LoVo (cell line): ENCODE measurements at regions not wholly inside any gene's neighbourhood (a gene's known extent, or its start where the extent isn't known, plus 50 kb on each side); places are given as distances from the start of the nearest gene placed in this dataset.

Source experiments
- DNase-seq: peaks from one replicate; pipeline ENCODE4 v3.0.0-alpha.2; 2016; ENCODE audit warnings: low spot score

DNA sequence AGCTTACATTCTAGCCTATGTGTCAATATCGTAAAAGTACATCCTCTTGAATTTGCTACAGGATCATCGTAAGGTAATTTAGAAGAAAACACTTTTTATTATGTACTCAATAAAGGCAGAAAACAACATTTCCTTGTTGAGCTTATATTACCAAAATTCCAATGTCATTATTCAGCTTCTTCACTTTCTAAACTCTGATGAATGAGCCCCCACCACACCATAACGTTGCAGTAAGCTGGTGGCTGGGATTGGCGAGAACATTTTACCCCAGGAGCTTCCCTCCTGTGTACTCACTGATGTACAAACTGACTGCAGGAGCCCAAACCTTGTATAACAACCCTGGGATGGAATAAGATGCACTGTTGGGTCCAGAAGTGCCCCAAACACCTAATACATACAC lies 238.1 kb upstream of the MARCKS start:
- DNase-seq, result peak; percentile 9

- DNase-seq, result no peak
Observed at GRCh38 chr6:113620386-113620785, 236.8 kb upstream of the MARCKS start.

DNA sequence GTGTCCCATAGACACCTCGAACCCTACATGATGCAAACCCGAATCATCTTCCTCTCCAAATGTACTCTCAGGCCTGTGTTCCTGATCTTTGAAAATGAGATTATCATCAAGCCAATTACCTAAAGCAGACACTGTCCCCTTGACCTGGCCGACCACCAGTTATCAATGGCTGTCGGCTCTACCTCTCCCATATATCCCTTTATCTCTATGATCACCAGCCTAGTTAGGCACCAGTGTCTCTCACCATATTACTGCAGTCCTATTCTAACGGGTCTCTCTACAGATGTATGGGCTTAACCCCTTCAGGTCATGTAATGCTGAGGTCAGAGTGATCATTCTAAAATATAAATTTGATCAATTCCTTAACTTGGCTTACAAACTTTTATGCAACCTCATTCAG lies 234.9 kb upstream of the MARCKS start:
- no peak for DNase-seq

GRCh38 chr6:113623129-113623528 lies 234.0 kb upstream of the MARCKS start:
- no peak for DNase-seq

DNA sequence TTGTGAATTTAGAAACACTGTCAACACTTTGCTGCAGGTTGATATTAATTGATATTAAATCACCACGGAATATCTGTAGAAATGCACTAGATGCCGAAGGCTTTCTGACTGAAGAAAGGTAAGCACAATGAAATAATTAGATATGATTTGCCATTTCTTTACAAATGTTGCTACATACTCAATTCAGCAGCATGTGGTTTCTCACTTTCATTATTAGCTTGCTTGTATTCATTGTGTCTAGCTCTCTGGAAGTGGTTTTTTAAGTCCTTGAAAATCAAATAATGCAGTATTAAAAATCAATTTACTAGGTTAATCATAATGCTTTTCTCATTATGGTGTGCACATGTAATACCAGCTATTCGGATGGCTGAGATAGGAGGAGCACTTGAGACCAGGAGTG lies 231.3 kb upstream of the MARCKS start:
- DNase-seq, result no peak

GRCh38 chr6:113626475-113626874 lies 230.7 kb upstream of the MARCKS start:
- no peak for DNase-seq

DNA sequence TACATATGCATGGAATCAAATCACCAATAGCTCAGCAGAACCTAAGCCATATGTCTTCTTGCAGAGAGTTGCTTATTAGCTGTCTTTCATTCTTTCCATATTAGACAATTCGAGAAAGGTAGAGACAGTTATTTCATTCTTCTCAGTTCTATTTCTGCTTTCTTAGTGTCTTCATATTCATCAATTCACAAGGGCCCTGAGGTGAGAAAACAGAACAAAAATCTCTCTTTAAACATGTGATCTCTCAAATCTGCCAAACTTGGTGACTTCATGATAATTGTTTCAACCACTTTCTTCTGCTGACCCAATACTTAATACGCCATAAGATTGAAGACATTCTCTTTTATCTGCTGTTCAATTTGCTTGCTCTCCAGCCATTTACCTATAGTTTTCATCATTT lies 229.7 kb upstream of the MARCKS start:
- no peak for DNase-seq

DNA sequence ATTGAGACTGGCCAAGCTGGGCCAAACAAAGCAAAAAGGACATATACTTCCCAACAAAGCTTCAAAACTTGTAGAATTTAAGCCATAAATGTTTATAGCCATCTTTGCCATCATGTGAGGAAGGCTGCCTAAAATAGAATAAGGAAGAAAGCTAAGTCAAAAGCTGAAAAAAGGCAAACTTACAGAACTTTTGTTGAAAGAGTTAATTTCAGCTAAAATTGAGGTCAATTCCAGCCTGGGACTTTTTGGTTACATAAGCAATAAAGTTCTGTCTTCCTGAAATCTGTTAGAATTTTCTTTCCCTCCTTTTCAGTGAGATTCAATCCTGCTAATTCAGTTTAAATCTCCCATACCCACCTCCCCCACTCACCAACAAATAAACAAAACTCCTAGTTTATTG lies 227.9 kb upstream of the MARCKS start:
- DNase-seq, result no peak

DNA sequence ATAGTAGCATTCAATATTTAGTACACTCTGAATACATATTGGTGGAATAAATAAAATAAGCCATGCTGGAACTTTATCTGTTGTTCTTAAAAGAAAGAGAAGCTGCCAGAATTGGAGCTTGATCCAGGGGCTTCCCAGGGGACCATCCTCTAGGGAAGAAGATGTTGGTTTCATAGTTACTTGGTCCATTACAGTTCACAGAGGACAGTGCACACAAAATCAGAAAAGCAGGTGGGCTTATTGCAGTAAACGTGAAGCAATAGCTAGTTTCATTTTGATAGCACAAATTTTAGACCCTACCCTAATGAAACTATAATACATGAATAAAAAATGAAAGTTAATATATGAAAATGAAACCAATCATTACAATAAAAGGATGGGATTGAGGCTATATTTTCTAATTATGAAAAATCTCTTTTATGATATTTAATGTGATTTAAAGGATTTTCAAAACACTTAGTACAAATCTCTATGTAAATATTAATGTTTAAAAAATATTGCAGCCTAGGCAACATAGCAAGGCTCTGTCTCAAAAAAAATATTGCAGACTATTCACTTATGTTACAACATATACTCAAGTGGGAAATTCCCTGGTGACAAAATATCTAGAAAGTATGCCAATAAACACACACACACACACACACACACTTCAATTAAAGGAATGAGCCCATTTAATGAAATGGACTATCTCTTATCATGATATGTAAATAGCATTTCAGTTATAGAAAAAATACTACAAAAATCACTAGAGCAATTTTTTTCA lies 227.0 kb upstream of the MARCKS start:
- no peak for DNase-seq

- no peak for DNase-seq
Observed at GRCh38 chr6:113630738-113631535, 226.2 kb upstream of the MARCKS start.

GRCh38 chr6:113631666-113632065 lies 225.5 kb upstream of the MARCKS start:
- DNase-seq, result no peak

- peak; percentile 74 for DNase-seq
Observed at GRCh38 chr6:113632220-113632864, 224.8 kb upstream of the MARCKS start.

DNA sequence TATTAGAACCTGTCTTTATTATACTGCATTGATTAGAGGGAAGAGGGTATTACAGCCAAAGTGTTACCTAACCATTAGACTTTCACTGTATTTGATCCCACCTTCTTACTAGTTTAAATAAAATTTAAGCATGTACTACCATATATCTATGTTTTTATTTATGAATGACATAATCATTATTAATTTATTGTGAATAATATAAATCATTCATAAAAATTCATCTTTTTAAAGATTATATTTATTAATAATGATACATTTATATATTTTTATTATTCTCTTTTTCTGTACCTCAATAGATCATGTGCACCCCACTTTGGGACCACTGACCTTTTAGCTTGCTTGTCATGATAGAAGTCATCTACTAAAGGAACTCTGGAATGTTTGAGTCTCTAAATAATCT lies 223.5 kb upstream of the MARCKS start:
- DNase-seq, result no peak

DNA sequence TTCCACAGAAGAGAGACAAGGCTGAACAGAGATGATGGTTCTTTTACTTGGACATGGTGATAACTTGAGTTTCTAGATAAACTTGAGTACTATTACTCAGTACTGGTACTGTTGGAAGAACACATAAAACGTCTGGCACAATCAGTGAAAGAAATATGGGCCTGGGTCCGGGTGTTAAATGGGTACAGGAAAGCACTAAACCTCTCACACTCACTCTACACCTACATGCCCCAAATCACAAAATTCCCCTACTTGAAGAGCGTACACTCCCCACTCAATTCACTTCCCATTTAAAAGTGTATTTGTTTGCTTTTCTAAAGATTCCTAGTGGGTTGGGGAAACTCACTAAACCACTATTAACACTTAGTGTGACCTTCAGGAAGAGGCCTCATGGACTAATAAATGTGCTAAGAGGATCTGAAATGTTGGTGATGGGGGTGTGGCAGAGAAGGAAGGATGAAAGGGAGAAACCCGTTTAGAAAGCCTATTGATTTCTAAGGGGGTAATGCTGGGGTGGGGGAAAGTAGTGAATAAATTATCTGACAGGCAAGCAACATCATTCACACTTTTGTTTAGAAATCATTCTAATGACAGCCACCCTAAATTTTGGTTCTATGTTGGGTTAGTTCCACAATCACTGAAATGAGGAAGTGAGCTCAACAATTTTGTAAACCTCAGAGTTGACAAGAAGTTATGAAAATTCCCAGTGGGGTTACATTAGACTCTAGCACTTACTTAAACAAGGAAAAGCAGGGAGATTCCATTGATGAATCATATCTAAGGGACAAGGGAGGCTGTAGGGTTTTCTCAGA lies 222.6 kb upstream of the MARCKS start:
- no peak for DNase-seq

DNA sequence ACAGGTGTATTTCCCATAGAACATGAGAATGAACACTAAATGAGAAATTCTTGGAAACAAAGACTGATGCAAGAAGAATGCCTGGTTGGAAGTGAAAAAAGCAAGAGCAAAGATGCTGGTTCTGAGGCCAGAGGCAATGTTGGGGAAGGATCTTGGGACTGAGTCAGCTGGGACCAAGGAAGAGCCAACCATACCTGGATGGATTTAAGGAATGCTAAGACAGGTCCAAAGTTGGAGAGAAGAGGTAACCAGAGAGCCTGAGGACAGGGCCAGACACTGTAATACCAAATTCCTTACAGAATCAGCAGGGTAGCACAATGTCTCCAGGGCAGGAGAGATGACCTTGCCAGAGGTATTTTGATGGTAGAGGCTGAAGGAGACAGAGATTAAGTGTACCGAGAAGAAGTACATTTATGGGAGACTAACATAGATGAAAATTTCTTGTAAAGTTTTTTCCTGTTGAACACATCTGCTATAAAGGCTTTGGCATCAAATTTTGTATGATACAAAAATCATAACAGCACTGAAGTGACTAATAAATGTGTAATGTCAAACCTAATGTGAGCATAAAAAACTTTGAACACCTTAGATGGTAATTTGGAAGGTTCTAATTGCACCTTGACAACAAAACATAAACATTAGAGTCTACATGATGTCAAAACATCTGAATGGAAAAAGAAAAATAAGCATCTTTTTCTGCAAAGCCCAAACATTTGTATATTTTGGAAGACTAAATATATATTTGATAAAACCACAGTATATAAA lies 221.7 kb upstream of the MARCKS start:
- DNase-seq, result no peak

GRCh38 chr6:113636357-113636824 lies 220.8 kb upstream of the MARCKS start:
- no peak for DNase-seq

DNA sequence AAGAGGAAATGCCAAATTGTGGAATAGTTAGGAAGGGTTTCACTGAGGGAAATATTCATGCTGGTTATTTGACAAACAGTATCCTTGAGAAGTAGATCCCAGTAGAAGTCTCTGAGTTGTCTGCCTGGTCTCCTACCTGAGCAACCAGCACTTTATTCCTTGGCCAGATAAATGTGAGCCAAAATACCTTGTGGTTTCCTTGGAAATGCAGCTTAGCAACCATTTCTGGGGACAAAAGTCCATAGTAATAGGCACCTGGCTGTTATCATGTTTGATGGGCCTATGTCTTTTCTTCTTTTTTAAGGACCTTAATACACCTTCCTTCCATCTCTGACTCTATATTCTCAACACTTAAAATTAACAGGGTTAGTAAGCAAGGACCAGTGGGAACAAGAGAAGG lies 217.1 kb upstream of the MARCKS start:
- DNase-seq, result no peak

- no peak for DNase-seq
Observed at GRCh38 chr6:113642001-113642713, 215.0 kb upstream of the MARCKS start.

- peak; percentile 95 for DNase-seq
Observed at GRCh38 chr6:113642714-113643406, 214.3 kb upstream of the MARCKS start.

- no peak for DNase-seq
Observed at GRCh38 chr6:113643407-113643770, 213.8 kb upstream of the MARCKS start.
